GM23248 (cell line): ENCODE measurements at regions not wholly inside any gene's neighbourhood (a gene's known extent, or its start where the extent isn't known, plus 50 kb on each side); places are given as distances from the start of the nearest gene placed in this dataset.

Source experiments
- EZH2 ChIP-seq: fragments of 200-600 bp; sonication (generic); IDR thresholded peaks from 2 replicates; pipeline ENCODE4 v1.6.1; 2018; ENCODE audit warnings: antibody characterized with exemption, mild to moderate bottlenecking; ENCODE audit not compliant: insufficient read depth, poor library complexity, severe bottlenecking
- EZH2phosphoT487 ChIP-seq: fragments of 200-600 bp; sonication (generic); IDR thresholded peaks from 2 replicates; pipeline ENCODE4 v1.6.1; 2018; ENCODE audit warnings: antibody characterized with exemption, moderate library complexity, mild to moderate bottlenecking, low read depth; ENCODE audit not compliant: insufficient read depth

DNA sequence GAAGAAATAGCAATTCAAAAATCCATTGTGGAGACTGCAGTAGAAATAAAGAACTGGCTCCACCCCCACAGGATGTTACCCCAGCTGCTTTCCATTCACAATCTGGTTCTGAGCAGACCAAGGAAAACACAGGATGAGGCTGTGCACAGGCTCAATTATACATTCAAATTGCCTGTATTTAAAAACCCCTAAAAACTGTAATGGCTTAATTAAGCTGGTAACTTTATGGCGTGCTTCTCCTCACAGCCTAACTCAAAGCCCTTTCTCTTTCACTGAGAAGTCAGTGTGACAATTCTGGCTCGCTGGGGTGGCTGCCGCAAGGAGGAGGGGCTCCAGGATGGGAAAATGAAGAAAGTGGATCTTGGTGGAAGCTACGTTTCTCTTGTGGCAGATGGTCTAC is 1191.1 kb downstream of the SORCS1 start:
- TF ChIP-seq EZH2 (no peak), EZH2phosphoT487 (no peak)
